ENCODE measurements at regions not wholly inside any gene's neighbourhood (a gene's known extent, or its start where the extent isn't known, plus 50 kb on each side); places are given as distances from the start of the nearest gene placed in this dataset.
"Not testable (repeated sequence)": the region's sequence is repeated elsewhere in the genome, so short reads cannot be mapped to it uniquely, and the experiment has no call there.

DNA sequence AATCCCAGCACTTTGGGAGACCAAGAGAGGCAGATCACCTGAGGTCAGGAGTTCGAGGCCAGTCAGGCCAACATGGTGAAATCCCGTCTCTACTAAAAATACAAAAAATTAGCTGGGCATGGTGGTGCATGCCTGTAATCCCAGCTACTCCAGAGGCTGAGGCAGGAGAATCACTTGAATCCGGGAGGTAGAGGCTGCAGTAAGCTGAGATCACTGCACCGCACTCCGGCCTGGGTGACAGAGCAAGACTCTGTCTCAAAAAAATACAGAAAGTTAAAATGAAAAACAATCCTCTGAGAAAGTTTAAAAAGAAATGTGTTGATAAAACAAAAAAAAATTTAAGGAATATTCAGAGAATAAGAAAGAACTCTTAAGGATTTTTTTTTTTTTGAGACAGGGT is 421.6 kb upstream of the ZNF722 start:
- BruUV-seq (replicated peaks); in situ Hi-C loops (cut with MboI); FAIRE-seq: not testable (repeated sequence)

DNA sequence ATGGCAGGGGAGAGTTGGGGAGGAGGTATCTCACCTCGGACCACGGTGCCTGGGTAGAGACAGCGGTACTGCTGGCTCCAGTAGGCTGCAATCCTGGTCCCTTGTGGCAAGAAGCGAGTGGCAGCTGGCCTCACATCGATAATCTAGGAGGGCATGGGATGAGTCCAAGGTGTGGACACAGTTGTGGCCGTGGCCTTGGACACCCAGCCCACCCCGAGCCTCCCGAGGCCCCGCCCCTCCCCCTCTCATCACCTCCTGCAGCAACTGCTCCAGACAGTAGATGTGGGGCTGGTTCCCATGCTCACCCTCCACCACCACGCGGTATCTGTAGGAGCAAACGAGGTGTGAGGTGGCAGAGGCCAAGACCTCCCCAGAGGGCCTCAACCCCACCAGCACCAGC is 418.6 kb upstream of the ZNF722 start:
- in situ Hi-C loops (cut with MboI); H3K4me1 ChIP-seq (ENCODE audit: control insufficient read depth, insufficient read depth, low read length); DNase-seq (ENCODE audit: low read depth, low spot score); H2AFZ ChIP-seq (ENCODE audit: control insufficient read depth, low read depth, low read length); intact Hi-C loops (cut with micrococcal nuclease; ENCODE audit: unreplicated experiment); ATAC-seq; H3K4me2 ChIP-seq (ENCODE audit: control insufficient read depth, insufficient read depth); H3K9ac ChIP-seq (ENCODE audit: control insufficient read depth, insufficient read depth, low read length); H3K27ac ChIP-seq (ENCODE audit: control insufficient read depth, insufficient read depth); H3K27me3 ChIP-seq (replicated peaks in 1 of 2; ENCODE audit: control insufficient read depth in 2 of 2, insufficient read depth in 2 of 2, low read length in 1 of 2); FAIRE-seq; H4K20me1 ChIP-seq (ENCODE audit: control insufficient read depth, insufficient read depth); RAD21 ChIA-PET (ENCODE audit: unreplicated experiment); POLR2A ChIA-PET; BruUV-seq (replicated peaks); H3K36me3 ChIP-seq (ENCODE audit: control insufficient read depth in 2 of 2, insufficient read depth in 2 of 2, low read length in 1 of 2); CTCF ChIA-PET; SMC1A ChIA-PET (ENCODE audit: uncharacterized antibody, unreplicated experiment); H3K4me3 ChIP-seq; H3K9me3 ChIP-seq (replicated peaks; ENCODE audit: control insufficient read depth, insufficient read depth, low read length); H3K79me2 ChIP-seq (ENCODE audit: control insufficient read depth, insufficient read depth, low read length): not testable (repeated sequence)
- 40% methylated on average over 12 of the region's 12 CpGs for WGBS (ENCODE audit: insufficient coverage, insufficient replicate concordance, low lambda C conversion rate, missing lambda C conversion rate)

More for the DNA sequence above, 421.6 kb upstream of the ZNF722 start:
- H2AFZ ChIP-seq (ENCODE audit: control insufficient read depth, low read depth, low read length); H3K27ac ChIP-seq (ENCODE audit: control insufficient read depth, insufficient read depth); intact Hi-C loops (cut with micrococcal nuclease; ENCODE audit: unreplicated experiment); ATAC-seq; H4K20me1 ChIP-seq (ENCODE audit: control insufficient read depth, insufficient read depth); H3K4me1 ChIP-seq (ENCODE audit: control insufficient read depth, insufficient read depth, low read length); H3K27me3 ChIP-seq (replicated peaks in 1 of 2; ENCODE audit: control insufficient read depth in 2 of 2, insufficient read depth in 2 of 2, low read length in 1 of 2); H3K4me2 ChIP-seq (ENCODE audit: control insufficient read depth, insufficient read depth); H3K79me2 ChIP-seq (ENCODE audit: control insufficient read depth, insufficient read depth, low read length); H3K9me3 ChIP-seq (replicated peaks; ENCODE audit: control insufficient read depth, insufficient read depth, low read length); DNase-seq (ENCODE audit: low read depth, low spot score); H3K4me3 ChIP-seq; H3K9ac ChIP-seq (ENCODE audit: control insufficient read depth, insufficient read depth, low read length); POLR2A ChIA-PET; CTCF ChIA-PET; H3K36me3 ChIP-seq (ENCODE audit: control insufficient read depth in 2 of 2, insufficient read depth in 2 of 2, low read length in 1 of 2); RAD21 ChIA-PET (ENCODE audit: unreplicated experiment); SMC1A ChIA-PET (ENCODE audit: uncharacterized antibody, unreplicated experiment): not testable (repeated sequence)
- 26% methylated on average over 5 of the region's 5 CpGs for WGBS (ENCODE audit: insufficient coverage, insufficient replicate concordance, low lambda C conversion rate, missing lambda C conversion rate)

DNA sequence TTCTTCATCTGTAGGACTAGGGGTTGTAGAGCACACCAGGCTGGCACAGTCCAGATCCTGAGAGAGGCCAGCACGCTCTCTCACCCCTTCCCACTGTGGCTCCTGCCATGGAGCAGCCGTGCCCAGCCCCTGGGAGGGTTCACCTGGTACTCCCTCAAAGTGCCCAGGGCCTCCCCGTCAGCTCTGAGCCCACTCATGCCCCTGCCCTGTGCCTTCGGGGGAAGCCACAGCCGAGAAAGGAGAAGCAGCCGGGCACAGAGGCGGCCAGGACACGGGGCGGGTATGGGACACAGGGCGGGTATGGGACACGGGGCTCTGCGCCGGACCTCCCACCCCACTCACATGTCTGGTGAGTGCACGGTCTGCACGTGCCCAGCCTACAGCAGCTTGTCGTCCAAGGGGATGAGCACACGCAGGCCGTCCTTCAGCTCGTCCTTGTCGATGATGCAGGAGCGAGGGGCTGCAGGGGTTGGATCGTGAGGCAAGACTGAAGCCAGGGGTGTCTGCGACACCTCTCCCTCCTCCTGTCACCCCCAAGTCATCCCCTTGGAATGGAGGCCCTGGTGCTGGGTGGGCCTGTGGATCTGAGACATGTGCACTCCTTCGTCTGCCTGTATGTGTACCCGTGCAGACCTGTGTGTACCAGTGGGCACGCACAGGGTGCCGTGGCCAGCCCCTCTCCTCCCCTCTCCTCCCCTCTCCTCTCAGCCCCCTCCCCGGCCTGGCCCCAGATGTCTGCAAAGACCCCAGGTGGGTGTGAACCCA is 417.9 kb upstream of the ZNF722 start:
- H3K27me3 ChIP-seq (replicated peaks in 1 of 2; ENCODE audit: control insufficient read depth in 2 of 2, insufficient read depth in 2 of 2, low read length in 1 of 2); H3K4me1 ChIP-seq (ENCODE audit: control insufficient read depth, insufficient read depth, low read length); H3K27ac ChIP-seq (ENCODE audit: control insufficient read depth, insufficient read depth); H2AFZ ChIP-seq (ENCODE audit: control insufficient read depth, low read depth, low read length); CTCF ChIA-PET; in situ Hi-C loops (cut with MboI); POLR2A ChIA-PET; DNase-seq (ENCODE audit: low read depth, low spot score); RAD21 ChIA-PET (ENCODE audit: unreplicated experiment); SMC1A ChIA-PET (ENCODE audit: uncharacterized antibody, unreplicated experiment); intact Hi-C loops (cut with micrococcal nuclease; ENCODE audit: unreplicated experiment); ATAC-seq; H3K4me2 ChIP-seq (ENCODE audit: control insufficient read depth, insufficient read depth); H3K9ac ChIP-seq (ENCODE audit: control insufficient read depth, insufficient read depth, low read length); H3K9me3 ChIP-seq (replicated peaks; ENCODE audit: control insufficient read depth, insufficient read depth, low read length); H3K79me2 ChIP-seq (ENCODE audit: control insufficient read depth, insufficient read depth, low read length); BruUV-seq (replicated peaks); FAIRE-seq; H3K36me3 ChIP-seq (ENCODE audit: control insufficient read depth in 2 of 2, insufficient read depth in 2 of 2, low read length in 1 of 2); H3K4me3 ChIP-seq; H4K20me1 ChIP-seq (ENCODE audit: control insufficient read depth, insufficient read depth): not testable (repeated sequence)
- WGBS (ENCODE audit: insufficient coverage, insufficient replicate concordance, low lambda C conversion rate, missing lambda C conversion rate), result 69% methylated on average over 24 of the region's 28 CpGs

DNA sequence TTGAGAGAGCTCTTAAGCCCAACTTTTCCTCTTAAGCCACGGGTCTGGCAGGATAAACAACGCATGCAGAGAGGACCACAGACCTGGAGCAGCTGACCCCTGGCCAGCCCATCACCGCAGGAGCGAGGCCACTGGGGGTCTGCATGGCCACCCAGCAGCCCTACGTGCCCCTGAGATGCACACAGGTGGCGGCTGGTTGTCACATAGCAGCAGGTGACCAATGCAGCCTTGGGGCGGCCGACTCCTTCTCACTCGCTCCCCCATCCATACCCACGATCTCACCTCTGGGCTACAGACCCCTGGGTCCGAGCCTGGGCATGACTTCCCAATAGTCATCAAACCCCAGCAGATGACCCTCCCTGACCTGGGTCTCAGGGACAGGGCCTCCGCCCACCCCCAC is 415.9 kb upstream of the ZNF722 start:
- intact Hi-C loops (cut with micrococcal nuclease; ENCODE audit: unreplicated experiment); in situ Hi-C loops (cut with MboI); H3K27ac ChIP-seq (ENCODE audit: control insufficient read depth, insufficient read depth); SMC1A ChIA-PET (ENCODE audit: uncharacterized antibody, unreplicated experiment); H3K4me2 ChIP-seq (ENCODE audit: control insufficient read depth, insufficient read depth); H2AFZ ChIP-seq (ENCODE audit: control insufficient read depth, low read depth, low read length); H3K4me1 ChIP-seq (ENCODE audit: control insufficient read depth, insufficient read depth, low read length); H3K27me3 ChIP-seq (replicated peaks in 1 of 2; ENCODE audit: control insufficient read depth in 2 of 2, insufficient read depth in 2 of 2, low read length in 1 of 2); H3K9ac ChIP-seq (ENCODE audit: control insufficient read depth, insufficient read depth, low read length); H3K79me2 ChIP-seq (ENCODE audit: control insufficient read depth, insufficient read depth, low read length); H3K36me3 ChIP-seq (ENCODE audit: control insufficient read depth in 2 of 2, insufficient read depth in 2 of 2, low read length in 1 of 2); CTCF ChIA-PET; H3K9me3 ChIP-seq (replicated peaks; ENCODE audit: control insufficient read depth, insufficient read depth, low read length); ATAC-seq; RAD21 ChIA-PET (ENCODE audit: unreplicated experiment); H3K4me3 ChIP-seq; BruUV-seq (replicated peaks); POLR2A ChIA-PET; H4K20me1 ChIP-seq (ENCODE audit: control insufficient read depth, insufficient read depth); DNase-seq (ENCODE audit: low read depth, low spot score); FAIRE-seq: not testable (repeated sequence)
- 43% methylated on average over 8 of the region's 12 CpGs for WGBS (ENCODE audit: insufficient coverage, insufficient replicate concordance, low lambda C conversion rate, missing lambda C conversion rate)

Measured in GM12878 (cell line).